ENCODE measurements at regions not wholly inside any gene's neighbourhood (a gene's known extent, or its start where the extent isn't known, plus 50 kb on each side); places are given as distances from the start of the nearest gene placed in this dataset.

DNA sequence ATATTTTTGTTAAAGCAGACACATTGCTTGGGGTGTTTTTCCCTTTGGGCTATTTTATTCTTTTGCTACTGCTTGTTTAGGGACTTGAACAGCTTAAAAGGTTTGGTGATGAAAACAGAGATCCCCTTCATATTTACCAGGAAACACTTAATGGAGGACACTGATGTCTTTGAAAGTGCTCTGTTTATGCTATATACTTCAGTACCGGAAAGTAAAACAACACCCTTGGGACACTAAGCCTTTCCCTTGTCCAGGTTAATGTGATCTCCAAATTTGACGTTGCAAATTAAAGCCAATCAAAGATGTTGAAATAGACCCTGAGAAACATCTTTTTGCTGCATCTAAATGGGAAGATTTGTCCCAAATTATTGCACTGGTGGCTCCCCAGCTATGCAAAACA lies 564.6 kb upstream of the PKDCC start:
- DNase-seq (ENCODE audit: low read depth in 2 of 2) = no peak

DNA sequence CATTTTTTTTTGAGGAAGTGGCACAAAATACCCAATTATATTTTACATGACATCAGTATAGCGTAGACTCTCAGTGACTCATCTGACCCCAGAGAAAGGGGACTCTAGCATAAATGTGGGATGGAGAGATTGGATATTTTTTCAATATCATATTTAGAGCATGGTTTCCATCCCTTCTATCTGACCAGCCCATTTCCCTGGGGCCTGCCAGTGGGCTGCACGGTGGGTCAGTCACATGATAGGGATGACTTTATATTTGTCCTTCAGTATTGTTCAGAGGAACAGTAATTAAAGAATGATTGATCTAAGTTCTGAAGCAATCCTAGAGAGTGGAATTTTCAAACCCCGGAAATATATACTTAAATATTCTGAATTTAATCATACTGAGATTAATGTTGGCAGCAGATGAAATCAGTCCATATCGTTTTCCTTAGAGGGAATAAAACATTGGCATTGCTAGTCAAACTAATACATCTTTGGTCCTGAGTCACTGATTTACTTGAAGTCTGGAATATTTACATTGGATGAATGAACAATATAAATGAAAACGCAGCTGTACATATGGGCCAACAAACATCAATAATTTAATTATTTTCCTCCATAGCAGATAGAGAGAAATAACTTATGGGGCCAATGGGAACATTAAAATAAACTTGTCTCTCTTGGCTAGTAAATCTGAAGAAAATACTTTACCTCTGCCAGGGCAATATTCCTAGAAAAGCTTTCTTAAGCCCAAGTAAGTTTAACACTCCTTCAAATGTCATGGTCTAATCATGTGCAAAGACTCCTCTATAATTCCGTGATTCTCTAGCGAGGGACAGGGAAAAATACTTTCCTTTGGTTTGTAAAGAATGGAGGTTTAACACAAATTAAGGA lies 563.6 kb upstream of the PKDCC start:
- DNase-seq (ENCODE audit: low read depth in 2 of 2) = no peak

DNA sequence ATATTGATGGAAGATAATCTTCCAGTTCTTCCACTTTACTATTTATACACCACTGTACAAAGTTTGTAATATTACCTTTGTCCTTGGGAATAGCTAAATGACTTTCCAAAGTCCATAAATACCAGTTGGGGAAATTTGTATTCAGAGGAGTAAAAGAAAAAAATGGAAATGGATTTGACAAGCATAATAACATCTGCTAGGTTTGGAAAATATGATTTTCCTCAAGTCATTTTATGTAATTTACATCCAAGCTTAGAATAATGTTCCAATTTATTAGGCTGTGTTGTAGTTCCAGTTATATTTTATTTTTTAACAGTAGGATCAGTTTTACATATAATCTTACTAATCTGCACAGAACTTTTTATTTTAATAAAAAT lies 563.0 kb upstream of the PKDCC start:
- no peak for DNase-seq (ENCODE audit: low read depth in 2 of 2)

DNA sequence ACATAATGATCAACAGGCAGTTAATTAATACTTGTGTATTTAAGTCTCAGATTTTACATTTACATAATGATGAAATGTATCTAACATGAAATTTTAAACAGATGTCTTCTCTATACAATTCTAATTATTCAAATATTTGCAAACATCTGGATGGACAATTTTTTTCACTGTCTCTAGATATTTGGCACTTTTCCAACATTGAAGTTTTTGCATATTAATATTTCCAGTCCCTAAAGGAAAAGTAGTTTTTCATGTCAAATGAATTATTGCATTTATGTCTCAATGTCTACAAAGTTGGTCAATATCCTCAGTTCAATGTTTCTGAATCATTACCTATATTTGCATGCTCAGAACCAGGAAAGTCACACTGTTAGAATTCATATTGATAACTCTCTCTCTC lies 560.9 kb upstream of the PKDCC start:
- DNase-seq (ENCODE audit: low read depth in 2 of 2) = no peak

DNA sequence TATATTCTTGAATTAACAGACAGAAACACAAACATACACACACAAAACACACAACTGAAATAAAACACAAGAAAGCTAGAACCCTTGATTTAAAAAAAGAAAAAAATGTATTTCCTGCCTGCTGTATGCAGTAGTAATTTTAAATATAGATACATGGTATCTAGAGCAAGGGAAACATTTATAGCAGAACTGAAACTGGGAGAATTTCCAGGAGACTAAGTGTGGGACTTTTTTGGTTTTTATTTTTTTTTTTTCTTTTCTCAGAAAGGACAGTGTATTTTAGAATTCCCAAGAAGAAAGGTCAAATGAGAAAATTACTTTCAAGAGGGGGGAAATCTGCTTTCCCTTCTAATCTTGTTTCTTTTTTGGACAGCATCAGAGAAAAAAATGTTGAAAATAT lies 558.9 kb upstream of the PKDCC start:
- no peak for DNase-seq (ENCODE audit: low read depth in 2 of 2)

DNA sequence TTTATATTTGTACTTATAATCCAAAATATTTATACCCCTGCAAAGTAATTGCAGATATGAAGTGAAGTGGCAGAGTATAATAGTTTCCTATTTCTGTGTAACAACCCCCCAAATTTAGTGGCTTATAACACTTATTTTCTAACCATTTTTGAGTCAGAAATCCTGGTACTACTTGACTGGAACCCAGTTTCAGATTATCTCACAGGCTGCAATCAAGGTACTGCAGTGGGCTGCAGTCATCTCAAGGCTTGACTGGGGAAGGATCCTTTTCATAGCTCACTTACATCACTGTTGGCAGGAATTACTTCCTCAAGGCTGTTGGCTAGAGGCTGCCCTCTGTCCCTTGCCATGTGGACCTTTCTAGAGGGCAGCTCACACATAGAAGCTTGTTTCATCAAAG lies 558.2 kb upstream of the PKDCC start:
- DNase-seq (ENCODE audit: low read depth in 2 of 2) = no peak

DNA sequence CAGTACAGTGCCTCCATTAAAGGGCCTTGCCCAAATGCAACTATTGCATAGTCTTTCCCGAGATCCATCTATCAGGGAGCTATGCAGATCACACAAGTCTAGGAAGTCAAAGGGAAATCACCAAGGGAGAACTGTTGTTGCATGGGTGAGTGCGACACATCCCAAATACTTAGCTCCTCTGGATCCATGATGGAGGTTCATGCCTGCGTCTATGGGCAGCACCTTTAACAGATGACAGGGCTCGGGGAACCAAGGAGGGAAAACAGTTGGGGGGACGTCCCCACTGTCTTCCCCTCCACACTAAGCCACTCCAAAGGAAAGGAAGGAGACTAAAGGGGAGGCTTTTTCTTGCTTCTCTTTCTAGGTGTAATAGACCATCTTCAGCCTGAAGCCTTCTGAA lies 552.8 kb upstream of the PKDCC start:
- no peak for DNase-seq (ENCODE audit: low read depth in 2 of 2)

DNA sequence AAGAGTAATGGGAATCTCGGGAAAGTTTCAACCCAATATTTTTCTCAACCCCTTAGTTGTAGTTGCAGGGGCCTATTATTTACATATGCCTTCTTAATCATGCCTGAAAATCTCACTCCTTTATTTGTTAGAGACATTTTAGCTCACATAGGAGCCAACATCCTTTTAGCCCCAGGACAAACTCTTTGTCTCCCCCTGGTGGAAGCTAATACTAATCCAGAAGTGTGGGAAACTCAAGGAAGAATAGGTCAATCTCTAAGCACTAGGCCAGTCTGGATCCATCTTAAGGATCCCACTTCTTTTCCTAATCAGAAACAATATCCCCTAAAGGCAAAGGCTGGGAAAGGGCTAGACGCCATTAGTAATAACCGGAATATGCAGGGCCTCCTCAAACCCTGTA lies 550.9 kb upstream of the PKDCC start:
- no peak for DNase-seq (ENCODE audit: low read depth in 2 of 2)

DNA sequence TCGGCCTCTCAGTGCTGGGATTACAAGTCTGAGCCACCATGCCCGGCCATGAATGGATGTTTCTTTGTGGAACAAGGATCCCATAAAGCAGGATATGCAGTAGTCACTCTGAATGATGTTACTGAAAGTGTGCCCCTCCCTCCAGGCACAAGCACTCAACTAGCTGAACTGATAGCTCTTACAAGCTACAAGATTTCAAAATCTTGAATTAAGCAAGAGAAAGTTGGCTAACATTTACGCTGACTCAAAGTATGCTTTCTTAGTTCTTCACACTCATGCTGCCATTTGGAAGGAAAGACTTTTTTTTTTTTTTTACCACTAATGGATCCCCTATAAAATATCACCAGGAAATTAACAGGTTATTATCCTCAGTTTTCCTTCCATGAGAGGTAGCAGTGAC lies 549.0 kb upstream of the PKDCC start:
- no peak for DNase-seq (ENCODE audit: low read depth in 2 of 2)

DNA sequence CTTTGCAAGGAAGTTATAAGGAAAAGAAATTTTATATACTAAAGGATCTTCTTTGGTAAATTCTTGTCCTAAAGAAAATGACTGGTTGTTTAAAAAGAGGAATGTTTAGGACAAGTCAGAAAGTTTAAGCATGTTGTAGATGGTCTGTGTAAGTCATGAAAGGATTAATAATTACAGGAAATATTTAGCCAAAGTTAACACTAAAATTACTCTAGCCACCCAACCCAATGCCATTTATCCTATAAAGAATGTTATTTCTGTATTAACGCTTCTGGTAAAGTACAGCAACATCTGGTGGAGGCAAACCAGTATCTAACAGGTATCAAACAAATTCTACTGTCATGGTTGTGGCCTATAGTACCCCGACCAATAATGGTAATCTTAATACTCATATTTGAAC lies 546.9 kb upstream of the PKDCC start:
- DNase-seq (ENCODE audit: low read depth in 2 of 2) = no peak

DNA sequence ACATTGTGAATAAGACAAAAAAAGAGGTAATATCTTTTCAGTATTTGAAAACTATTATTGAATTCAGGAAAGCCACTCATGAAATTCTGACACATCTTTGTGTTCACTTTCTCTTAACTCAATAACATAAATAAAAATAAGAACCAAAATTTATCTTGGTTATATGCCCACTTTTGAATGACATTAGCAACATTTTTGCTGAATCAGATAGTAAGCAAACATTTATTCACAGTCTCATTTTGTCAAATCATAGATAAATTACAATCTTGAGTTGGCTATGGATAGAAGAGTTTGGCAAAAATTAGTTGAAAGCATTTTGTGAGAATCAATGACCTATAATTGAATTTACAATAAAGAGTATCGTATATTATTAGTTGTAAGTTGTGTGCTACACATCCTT lies 545.1 kb upstream of the PKDCC start:
- DNase-seq (ENCODE audit: low read depth in 2 of 2) = no peak

DNA sequence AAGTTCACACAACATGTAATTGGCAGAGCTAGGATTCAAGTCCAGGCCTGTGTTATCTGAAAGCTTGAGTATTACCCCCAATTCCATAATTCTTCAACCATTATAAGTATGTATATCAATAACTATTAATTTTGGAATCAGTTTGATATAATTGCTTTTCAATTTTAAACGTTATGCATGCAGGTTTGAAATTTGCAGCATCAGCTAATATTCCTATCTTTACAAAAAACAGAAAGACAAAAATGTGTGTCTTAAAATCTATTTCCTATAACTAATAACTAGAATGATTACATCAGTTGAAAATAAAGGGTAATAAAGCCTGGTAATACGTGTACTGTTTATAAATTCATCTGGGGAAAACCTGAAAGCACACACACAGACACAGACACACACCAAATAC lies 543.3 kb upstream of the PKDCC start:
- DNase-seq (ENCODE audit: low read depth in 2 of 2) = no peak

DNA sequence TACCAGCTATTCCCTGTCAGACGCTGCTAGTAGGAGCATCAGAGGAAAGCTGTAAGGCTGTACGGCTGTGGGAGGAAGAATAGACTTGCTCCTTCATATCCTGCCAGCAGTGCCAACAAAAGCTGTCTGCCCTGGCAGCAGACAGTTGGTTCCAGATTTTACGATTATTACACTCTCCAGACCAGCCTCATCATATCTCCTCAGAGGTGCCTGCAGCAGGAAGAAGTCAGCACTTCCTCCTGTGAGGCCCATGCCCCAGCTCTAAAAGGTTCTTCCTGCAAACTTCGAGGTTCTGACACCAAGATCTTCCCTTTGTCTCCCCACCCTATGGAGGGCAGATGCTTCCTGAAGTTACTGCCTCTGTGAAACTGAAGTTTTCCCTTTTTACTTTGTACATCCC lies 537.7 kb upstream of the PKDCC start:
- no peak for DNase-seq (ENCODE audit: low read depth in 2 of 2)

DNA sequence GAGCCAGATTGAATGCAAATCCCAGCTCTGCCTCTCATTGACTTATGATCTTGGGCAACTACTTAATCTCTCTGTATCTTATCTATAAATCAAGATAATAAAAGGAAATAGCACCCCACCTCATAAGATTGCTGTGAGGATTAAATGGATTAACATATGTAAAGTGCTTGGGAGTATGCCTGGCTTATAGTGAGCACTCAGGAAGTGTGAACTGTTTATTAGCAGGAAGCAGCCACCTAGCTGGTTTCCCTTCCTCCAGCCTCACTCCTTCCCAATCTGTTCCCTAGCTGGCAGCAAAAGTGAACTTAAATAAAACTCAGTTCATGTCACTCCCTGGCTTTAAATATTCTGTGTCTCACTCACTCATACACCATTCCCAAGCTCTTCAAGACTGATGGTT lies 526.6 kb upstream of the PKDCC start:
- no peak for DNase-seq (ENCODE audit: low read depth in 2 of 2)

DNA sequence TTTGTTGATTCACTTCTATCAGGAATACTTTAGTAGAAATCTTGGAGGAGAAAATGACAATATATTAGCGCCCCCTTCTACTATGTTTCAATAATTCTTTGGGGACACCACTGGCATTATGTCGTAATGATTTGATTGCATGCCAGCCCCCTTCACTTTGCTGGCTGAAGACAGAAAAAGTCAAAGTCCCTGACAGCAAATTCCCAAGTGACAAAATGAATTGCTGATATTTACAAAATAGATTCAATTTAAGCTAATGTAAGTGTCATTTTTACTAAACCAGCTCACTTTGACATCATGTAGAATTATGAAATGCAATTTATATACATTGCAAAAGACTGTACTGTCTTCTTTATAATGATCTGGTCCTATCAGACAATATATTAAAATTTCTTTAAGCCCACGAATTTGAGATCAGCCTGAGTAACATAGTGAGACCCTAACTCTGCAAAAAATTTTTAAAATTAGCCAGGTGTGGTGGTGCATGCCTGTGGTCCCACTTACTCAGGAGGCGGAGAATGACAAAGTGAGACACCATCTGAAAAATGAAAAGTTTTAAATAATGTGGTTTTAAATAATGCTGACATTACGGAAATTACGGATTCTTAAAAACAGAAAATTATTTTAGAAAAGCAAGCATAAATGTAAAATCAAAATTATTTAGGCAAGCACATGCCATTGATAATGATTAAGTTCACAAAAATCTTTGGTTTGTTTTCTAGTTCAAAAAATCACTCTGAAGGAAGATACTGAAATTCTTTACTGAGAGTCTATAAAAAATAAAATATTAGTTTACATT lies 520.1 kb upstream of the PKDCC start:
- no peak for DNase-seq (ENCODE audit: low read depth in 2 of 2)

DNA sequence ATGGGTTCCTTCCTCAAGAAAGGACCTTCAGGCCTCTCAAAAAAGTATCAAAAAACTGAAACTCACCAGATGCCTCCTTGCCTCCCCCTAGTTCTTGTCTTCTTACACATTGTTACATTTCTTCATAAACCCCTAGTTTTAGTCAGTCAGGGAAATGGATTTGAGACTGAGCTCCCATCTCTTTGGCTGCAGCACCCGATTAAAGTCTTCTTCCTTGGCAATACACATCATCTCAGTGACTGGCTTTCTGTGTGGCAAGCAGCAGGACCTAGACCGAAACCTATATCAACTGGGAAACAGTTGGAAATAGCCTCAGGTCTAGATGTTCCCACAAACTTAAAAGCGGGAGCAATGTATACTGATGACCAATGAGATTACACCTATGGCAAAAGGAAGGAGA lies 512.2 kb upstream of the PKDCC start:
- no peak for DNase-seq (ENCODE audit: low read depth in 2 of 2)

DNA sequence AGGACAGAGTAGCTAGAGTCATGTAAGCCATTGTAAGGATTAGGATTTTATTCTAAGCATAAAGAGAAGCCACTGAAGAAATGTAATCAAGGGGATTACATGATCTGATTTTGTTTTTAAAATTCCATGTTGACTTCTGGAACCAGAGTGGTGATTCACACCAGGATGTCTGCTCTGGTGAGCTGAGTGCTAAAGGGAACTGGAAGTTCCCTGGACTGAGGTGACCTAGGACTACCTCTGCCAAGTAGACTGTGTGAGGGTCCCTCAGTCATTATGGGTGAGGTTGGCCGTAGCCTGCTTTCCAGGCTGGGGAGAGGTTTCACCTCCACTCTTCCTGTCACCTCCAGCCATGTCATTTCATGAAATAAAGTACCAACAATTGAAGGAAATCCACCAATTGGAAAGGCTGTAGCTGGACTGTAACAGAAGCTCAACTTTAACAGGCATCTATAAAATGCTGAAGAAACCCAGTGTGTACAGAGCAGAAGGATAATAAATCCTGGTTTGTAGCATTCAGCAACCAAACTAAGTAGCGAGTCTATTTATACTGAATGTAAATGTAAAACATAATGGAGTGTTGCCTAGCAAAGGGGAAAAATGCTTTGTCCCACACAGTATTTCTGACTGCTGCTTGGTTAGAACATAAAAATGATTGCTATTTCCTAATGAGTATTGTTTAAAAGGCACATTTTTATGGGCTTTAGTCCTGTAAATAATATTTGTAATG lies 507.4 kb upstream of the PKDCC start:
- DNase-seq (ENCODE audit: low read depth in 2 of 2) = no peak

DNA sequence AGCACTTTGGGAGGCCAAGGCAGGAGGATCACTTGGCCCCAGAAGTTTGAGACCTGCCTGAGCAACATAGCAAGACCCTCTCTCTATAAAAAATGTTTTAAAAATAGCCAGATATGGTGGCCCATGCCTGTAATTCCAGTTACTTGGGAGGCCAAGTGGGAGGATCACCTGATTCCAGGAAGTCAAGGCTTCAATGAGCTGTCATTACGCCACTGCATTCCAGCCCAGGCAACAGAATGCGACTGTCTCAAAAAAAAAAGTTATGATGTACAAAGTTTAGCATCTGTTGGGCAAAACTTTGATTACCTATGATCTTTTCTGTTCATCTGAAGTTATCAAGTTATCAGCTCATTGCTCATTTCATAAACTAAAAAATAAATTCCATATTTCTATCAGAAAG lies 504.1 kb upstream of the PKDCC start:
- DNase-seq (ENCODE audit: low read depth in 2 of 2) = no peak

DNA sequence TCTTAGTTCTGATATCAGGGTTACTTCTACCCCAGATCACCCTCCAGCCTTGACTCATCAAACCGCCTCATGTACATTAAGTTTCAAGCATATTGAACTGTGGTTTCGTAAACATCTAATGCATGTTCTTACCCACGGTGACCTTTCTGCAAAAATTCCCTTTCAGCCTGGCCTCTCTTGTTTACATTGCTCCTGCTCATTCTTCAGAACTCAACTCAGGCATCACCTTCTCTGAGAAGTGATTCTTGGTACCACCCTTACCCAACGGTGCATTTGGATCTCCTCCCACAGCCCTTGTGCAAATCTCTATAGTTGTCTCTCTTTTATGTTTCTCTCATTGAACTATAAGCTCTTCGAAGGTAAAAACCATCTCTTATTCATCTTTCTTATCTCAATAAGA lies 503.1 kb upstream of the PKDCC start:
- no peak for DNase-seq (ENCODE audit: low read depth in 2 of 2)

DNA sequence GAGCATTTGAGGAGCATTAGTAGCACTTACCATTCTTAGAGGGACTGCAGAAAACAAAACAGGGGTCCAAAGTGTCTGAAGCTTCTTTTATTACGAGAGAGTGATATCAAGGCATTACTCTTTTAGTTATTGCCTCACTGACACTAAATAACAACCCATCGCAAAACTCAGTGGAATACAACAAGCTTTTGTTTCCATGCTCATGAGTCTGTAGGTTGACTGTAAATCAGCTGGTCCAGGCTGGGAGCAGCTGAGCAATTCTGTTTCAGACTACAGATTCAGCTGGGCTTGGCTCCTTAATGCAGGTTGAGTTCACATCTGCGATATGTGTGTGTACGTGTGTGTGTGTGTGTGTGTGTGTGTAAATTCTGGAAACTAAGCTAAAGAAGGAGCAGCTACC lies 501.8 kb upstream of the PKDCC start:
- no peak for DNase-seq (ENCODE audit: low read depth in 2 of 2)

DNA sequence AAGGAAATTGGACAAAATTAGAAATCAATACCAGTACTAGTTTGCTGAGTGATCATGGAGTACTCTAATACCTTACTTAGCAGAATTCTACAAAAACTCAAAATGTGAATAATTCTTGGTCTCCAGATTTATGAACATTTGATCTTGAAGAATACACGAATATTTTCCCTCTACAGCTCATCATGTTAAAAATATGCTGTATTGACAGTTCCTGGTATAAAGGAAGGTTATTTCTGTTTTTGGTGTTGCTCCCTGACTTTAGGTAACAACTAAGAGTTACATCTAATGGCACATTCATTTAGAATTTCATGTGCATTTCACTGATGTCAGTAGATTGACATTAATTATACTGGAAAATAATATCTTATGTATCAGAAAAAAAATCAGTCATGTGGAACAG lies 479.2 kb upstream of the PKDCC start:
- no peak for DNase-seq (ENCODE audit: low read depth in 2 of 2)

DNA sequence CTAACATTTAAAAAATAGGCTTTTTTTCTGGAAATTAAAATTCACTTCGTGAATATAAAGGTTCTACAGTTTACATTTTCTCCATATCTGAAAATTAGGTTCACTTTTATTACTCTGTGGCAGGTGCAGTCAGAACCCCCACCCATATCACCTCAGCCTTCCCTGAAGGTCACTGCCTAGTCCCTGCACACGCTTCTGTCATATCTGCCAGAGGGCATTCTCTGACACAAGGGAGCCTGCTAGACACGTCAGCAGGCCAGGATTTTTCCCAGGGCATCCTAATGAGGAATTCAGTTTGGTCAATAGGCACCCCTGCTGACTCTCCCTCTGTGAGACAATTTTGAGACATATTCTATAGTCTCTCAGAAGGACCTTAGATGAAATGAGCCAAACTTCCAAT lies 475.7 kb upstream of the PKDCC start:
- no peak for DNase-seq (ENCODE audit: low read depth in 2 of 2)

DNA sequence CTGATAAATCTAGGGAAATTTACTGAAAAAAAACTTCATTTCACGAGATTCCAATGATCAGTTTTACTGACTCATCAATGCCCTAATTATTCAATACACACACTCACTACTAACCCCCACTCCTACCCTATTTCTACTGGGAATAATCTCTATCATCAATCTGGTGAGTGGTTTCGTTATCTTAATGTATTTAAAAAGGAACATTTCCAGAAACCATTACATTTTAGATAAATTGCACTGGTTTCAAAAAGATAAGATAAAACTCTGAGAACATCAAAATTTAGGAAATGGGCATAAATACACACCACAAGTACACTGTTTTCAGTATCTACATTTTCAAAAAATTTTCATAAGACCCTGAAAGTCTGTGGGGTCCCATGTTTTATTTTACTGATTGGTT lies 471.4 kb upstream of the PKDCC start:
- no peak for DNase-seq (ENCODE audit: low read depth in 2 of 2)
